ENCODE measurements at regions not wholly inside any gene's neighbourhood (a gene's known extent, or its start where the extent isn't known, plus 50 kb on each side); places are given as distances from the start of the nearest gene placed in this dataset.

- Histone ChIP-seq H3K4me1 (ENCODE audit: control insufficient read depth in 2 of 2, insufficient read depth in 1 of 2, low read depth in 1 of 2, low read length in 2 of 2) (no peaks in the 10 kb centered on the region), H3K4ac (ENCODE audit: low read length) (no peak overlapping the region), H3K27ac (replicated peaks; ENCODE audit: low read length) (no peak overlapping the region), H2AFZ (ENCODE audit: low read length) (no peak overlapping the region), H4K91ac (ENCODE audit: low read depth, low read length, poor library complexity) (no peak overlapping the region), H3K9ac (ENCODE audit: low read depth, low read length, poor library complexity) (no peak overlapping the region), H2BK5ac (ENCODE audit: low read length) (no peak overlapping the region), H3K4me2 (ENCODE audit: insufficient read depth, low read length, poor library complexity, severe bottlenecking) (no peak overlapping the region), H2BK15ac (ENCODE audit: low read length) (no peak overlapping the region), H3K27me3 (ENCODE audit: control insufficient read depth in 3 of 3, insufficient read depth in 3 of 3, low read depth in 1 of 3, low read length in 3 of 3) (no peaks in the 10 kb centered on the region), H3K9me3 (replicated peaks in 1 of 2; ENCODE audit: control insufficient read depth in 2 of 2, insufficient read depth in 1 of 2, low read depth in 1 of 2, low read length in 2 of 2) (peaks cover 4 to 5% of the 10 kb centered on the region in 2 donors), H3K36me3 (replicated peaks in 1 of 2; ENCODE audit: control insufficient read depth in 2 of 2, insufficient read depth in 2 of 2, low read length in 2 of 2) (no peaks in the 10 kb centered on the region), H3K79me1 (ENCODE audit: low read depth, low read length) (no peaks in the 10 kb centered on the region), H3K14ac (ENCODE audit: low read length) (no peak overlapping the region), H2AK5ac (ENCODE audit: low read depth, low read length) (no peak overlapping the region), H3K4me3 (ENCODE audit: low read length in 2 of 2) (no peak overlapping the region), H4K8ac (ENCODE audit: low read depth, low read length) (no peak overlapping the region), H3K23ac (ENCODE audit: low read depth, low read length, poor library complexity) (no peak overlapping the region), H3K18ac (ENCODE audit: low read length) (no peak overlapping the region), H2BK120ac (ENCODE audit: low read depth, low read length) (no peak overlapping the region), H2BK12ac (ENCODE audit: low read length) (no peak overlapping the region)
- no peak for DNase-seq (ENCODE audit: low spot score)
- no CpG with 5 or more reads among the region's 1 CpG for WGBS, 2 donors (ENCODE audit: extremely low coverage in 2 of 2, insufficient read length in 2 of 2, insufficient replicate concordance in 1 of 2)
Measured at GRCh38 chr18:64436111-64436510, 287.2 kb upstream of the LINC00305 start.

DNA sequence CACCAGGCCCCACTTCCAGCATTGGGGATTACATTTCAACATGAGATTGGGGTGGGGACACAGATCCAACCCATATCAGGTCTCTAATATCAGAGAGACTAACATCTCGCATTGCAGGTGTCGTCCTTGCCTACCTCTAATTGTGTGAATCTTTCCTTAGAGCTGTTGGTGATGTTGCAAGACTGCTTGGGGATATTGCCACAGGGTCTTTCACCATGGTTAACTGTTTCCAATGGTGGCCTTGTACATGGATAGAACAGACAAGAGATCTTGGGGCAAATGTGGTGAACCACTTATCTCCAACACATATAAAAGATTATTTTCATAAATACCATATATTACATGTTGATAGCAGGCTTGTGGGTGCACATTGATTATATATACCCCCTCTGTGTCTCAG is 270.3 kb upstream of the LINC00305 start:
- H3K18ac ChIP-seq (ENCODE audit: low read length): no peak overlapping the region
- no peak overlapping the region for H3K27ac ChIP-seq (replicated peaks; ENCODE audit: low read length)
- no peaks in the 10 kb centered on the region for H3K4me1 ChIP-seq (ENCODE audit: control insufficient read depth in 2 of 2, insufficient read depth in 1 of 2, low read depth in 1 of 2, low read length in 2 of 2)
- H2AFZ ChIP-seq (ENCODE audit: low read length): no peak overlapping the region
- no peak overlapping the region for H3K9ac ChIP-seq (ENCODE audit: low read depth, low read length, poor library complexity)
- H2BK5ac ChIP-seq (ENCODE audit: low read length): no peak overlapping the region
- no peaks in the 10 kb centered on the region for H3K27me3 ChIP-seq (ENCODE audit: control insufficient read depth in 3 of 3, insufficient read depth in 3 of 3, low read depth in 1 of 3, low read length in 3 of 3)
- no peak overlapping the region for H3K4ac ChIP-seq (ENCODE audit: low read length)
- no peak overlapping the region for H3K14ac ChIP-seq (ENCODE audit: low read length)
- no CpG with 5 or more reads among the region's 2 CpGs for WGBS, 2 donors (ENCODE audit: extremely low coverage in 2 of 2, insufficient read length in 2 of 2, insufficient replicate concordance in 1 of 2)
- no peak overlapping the region for H4K8ac ChIP-seq (ENCODE audit: low read depth, low read length)
- H2BK12ac ChIP-seq (ENCODE audit: low read length): no peak overlapping the region
- no peaks in the 10 kb centered on the region for H3K36me3 ChIP-seq (replicated peaks in 1 of 2; ENCODE audit: control insufficient read depth in 2 of 2, insufficient read depth in 2 of 2, low read length in 2 of 2)
- H4K91ac ChIP-seq (ENCODE audit: low read depth, low read length, poor library complexity): no peak overlapping the region
- H3K4me3 ChIP-seq (ENCODE audit: low read length in 2 of 2): no peak overlapping the region
- no peak overlapping the region for H2BK120ac ChIP-seq (ENCODE audit: low read depth, low read length)
- H2AK5ac ChIP-seq (ENCODE audit: low read depth, low read length): no peak overlapping the region
- no peak for DNase-seq (ENCODE audit: low spot score)
- no peak overlapping the region for H3K23ac ChIP-seq (ENCODE audit: low read depth, low read length, poor library complexity)
- H2BK15ac ChIP-seq (ENCODE audit: low read length): no peak overlapping the region
- no peaks in the 10 kb centered on the region for H3K9me3 ChIP-seq (replicated peaks in 1 of 2; ENCODE audit: control insufficient read depth in 2 of 2, insufficient read depth in 1 of 2, low read depth in 1 of 2, low read length in 2 of 2)
- no peak overlapping the region for H3K4me2 ChIP-seq (ENCODE audit: insufficient read depth, low read length, poor library complexity, severe bottlenecking)
- no peaks in the 10 kb centered on the region for H3K79me1 ChIP-seq (ENCODE audit: low read depth, low read length)

DNA sequence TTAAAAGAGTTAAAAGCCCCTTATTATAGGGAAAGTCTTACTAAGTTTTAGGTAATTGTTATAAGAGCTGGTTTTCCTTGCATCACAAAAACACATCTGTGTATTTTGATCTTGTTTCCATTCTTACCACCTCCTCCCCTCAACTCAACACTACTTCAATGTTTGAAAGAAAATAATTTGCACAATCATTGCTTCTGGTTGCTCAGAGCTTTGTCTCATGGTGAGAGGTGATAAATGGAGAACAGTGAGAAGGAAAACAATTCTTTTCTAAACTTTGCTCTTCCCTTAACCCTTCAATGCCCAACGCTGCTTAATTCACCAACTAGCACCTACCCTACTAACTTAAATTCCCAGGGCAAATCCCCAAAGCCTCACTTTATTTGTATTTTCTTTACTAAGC is 268.1 kb upstream of the LINC00305 start:
- H2AFZ ChIP-seq (ENCODE audit: low read length): no peak overlapping the region
- no peak overlapping the region for H4K91ac ChIP-seq (ENCODE audit: low read depth, low read length, poor library complexity)
- no peaks in the 10 kb centered on the region for H3K4me1 ChIP-seq (ENCODE audit: control insufficient read depth in 2 of 2, insufficient read depth in 1 of 2, low read depth in 1 of 2, low read length in 2 of 2)
- no peak for DNase-seq (ENCODE audit: low spot score)
- no peak overlapping the region for H2BK5ac ChIP-seq (ENCODE audit: low read length)
- no CpG with 5 or more reads among the region's 1 CpG for WGBS, 2 donors (ENCODE audit: extremely low coverage in 2 of 2, insufficient read length in 2 of 2, insufficient replicate concordance in 1 of 2)
- H3K4ac ChIP-seq (ENCODE audit: low read length): no peak overlapping the region
- H2BK120ac ChIP-seq (ENCODE audit: low read depth, low read length): no peak overlapping the region
- H3K4me3 ChIP-seq (ENCODE audit: low read length in 2 of 2): no peak overlapping the region
- H2BK12ac ChIP-seq (ENCODE audit: low read length): no peak overlapping the region
- no peak overlapping the region for H4K8ac ChIP-seq (ENCODE audit: low read depth, low read length)
- no peaks in the 10 kb centered on the region for H3K36me3 ChIP-seq (replicated peaks in 1 of 2; ENCODE audit: control insufficient read depth in 2 of 2, insufficient read depth in 2 of 2, low read length in 2 of 2)
- no peaks in the 10 kb centered on the region for H3K9me3 ChIP-seq (replicated peaks in 1 of 2; ENCODE audit: control insufficient read depth in 2 of 2, insufficient read depth in 1 of 2, low read depth in 1 of 2, low read length in 2 of 2)
- no peak overlapping the region for H3K27ac ChIP-seq (replicated peaks; ENCODE audit: low read length)
- no peak overlapping the region for H3K9ac ChIP-seq (ENCODE audit: low read depth, low read length, poor library complexity)
- H2AK5ac ChIP-seq (ENCODE audit: low read depth, low read length): no peak overlapping the region
- H3K23ac ChIP-seq (ENCODE audit: low read depth, low read length, poor library complexity): no peak overlapping the region
- H3K4me2 ChIP-seq (ENCODE audit: insufficient read depth, low read length, poor library complexity, severe bottlenecking): no peak overlapping the region
- no peak overlapping the region for H3K14ac ChIP-seq (ENCODE audit: low read length)
- H3K79me1 ChIP-seq (ENCODE audit: low read depth, low read length): no peaks in the 10 kb centered on the region
- no peaks in the 10 kb centered on the region for H3K27me3 ChIP-seq (ENCODE audit: control insufficient read depth in 3 of 3, insufficient read depth in 3 of 3, low read depth in 1 of 3, low read length in 3 of 3)
- H2BK15ac ChIP-seq (ENCODE audit: low read length): no peak overlapping the region
- H3K18ac ChIP-seq (ENCODE audit: low read length): no peak overlapping the region

- Histone ChIP-seq H3K9me3 (replicated peaks in 1 of 2; ENCODE audit: control insufficient read depth in 2 of 2, insufficient read depth in 1 of 2, low read depth in 1 of 2, low read length in 2 of 2) (no peaks in the 10 kb centered on the region), H3K23ac (ENCODE audit: low read depth, low read length, poor library complexity) (no peak overlapping the region), H3K9ac (ENCODE audit: low read depth, low read length, poor library complexity) (no peak overlapping the region), H2BK15ac (ENCODE audit: low read length) (no peak overlapping the region), H3K4me1 (ENCODE audit: control insufficient read depth in 2 of 2, insufficient read depth in 1 of 2, low read depth in 1 of 2, low read length in 2 of 2) (peaks cover 4 to 5% of the 10 kb centered on the region in 2 donors), H3K14ac (ENCODE audit: low read length) (no peak overlapping the region), H2AK5ac (ENCODE audit: low read depth, low read length) (no peak overlapping the region), H3K4me3 (ENCODE audit: low read length in 2 of 2) (no peak overlapping the region), H2AFZ (ENCODE audit: low read length) (no peak overlapping the region), H4K8ac (ENCODE audit: low read depth, low read length) (no peak overlapping the region), H2BK12ac (ENCODE audit: low read length) (no peak overlapping the region), H3K18ac (ENCODE audit: low read length) (no peak overlapping the region), H3K4me2 (ENCODE audit: insufficient read depth, low read length, poor library complexity, severe bottlenecking) (no peak overlapping the region), H3K27ac (replicated peaks; ENCODE audit: low read length) (no peak overlapping the region), H2BK5ac (ENCODE audit: low read length) (no peak overlapping the region), H3K79me1 (ENCODE audit: low read depth, low read length) (no peaks in the 10 kb centered on the region), H2BK120ac (ENCODE audit: low read depth, low read length) (no peak overlapping the region), H3K36me3 (replicated peaks in 1 of 2; ENCODE audit: control insufficient read depth in 2 of 2, insufficient read depth in 2 of 2, low read length in 2 of 2) (no peaks in the 10 kb centered on the region), H4K91ac (ENCODE audit: low read depth, low read length, poor library complexity) (no peak overlapping the region), H3K4ac (ENCODE audit: low read length) (no peak overlapping the region), H3K27me3 (ENCODE audit: control insufficient read depth in 3 of 3, insufficient read depth in 3 of 3, low read depth in 1 of 3, low read length in 3 of 3) (no peaks in the 10 kb centered on the region)
- WGBS, 2 donors (ENCODE audit: extremely low coverage in 2 of 2, insufficient read length in 2 of 2, insufficient replicate concordance in 1 of 2): no CpG with 5 or more reads among the region's 2 CpGs
- DNase-seq (ENCODE audit: low spot score): no peak
Measured at GRCh38 chr18:64415218-64415617, 266.3 kb upstream of the LINC00305 start.
